ENCODE measurements at regions not wholly inside any gene's neighbourhood (a gene's known extent, or its start where the extent isn't known, plus 50 kb on each side); places are given as distances from the start of the nearest gene placed in this dataset.

GRCh38 chr12:9349888-9350885 lies 142.0 kb upstream of the PZP start:
- H3K56ac ChIP-seq (ENCODE audit: insufficient read length, low read depth, low read length) = no peak overlapping the region
- no peaks in the 10 kb centered on the region for H3K79me1 ChIP-seq (ENCODE audit: insufficient read depth, low read depth, low read length, poor library complexity, severe bottlenecking)
- H2AFZ ChIP-seq (ENCODE audit: low read length) = no peak overlapping the region
- H3K27ac ChIP-seq (ENCODE audit: insufficient read length, low read depth, low read length) = no peak overlapping the region
- no peak overlapping the region for H2AK5ac ChIP-seq (ENCODE audit: insufficient read length, low read length)
- H3K14ac ChIP-seq (ENCODE audit: insufficient read depth, low read length) = no peak overlapping the region
- no peak overlapping the region for H3K4ac ChIP-seq (ENCODE audit: low read depth, low read length)
- no peak overlapping the region for H2BK15ac ChIP-seq (ENCODE audit: low read depth, low read length)
- WGBS (ENCODE audit: extremely low coverage, insufficient read length, low lambda C conversion rate) = no CpG with 5 or more reads among the region's 16 CpGs
- H2BK120ac ChIP-seq (ENCODE audit: low read depth, low read length, poor library complexity, severe bottlenecking) = no peak overlapping the region
- H3K79me2 ChIP-seq (ENCODE audit: insufficient read depth, low read length) = no peaks in the 10 kb centered on the region
- peaks cover 40 to 53% (median 52%) of the 10 kb centered on the region in 3 experiments for H3K36me3 Mint-ChIP-seq (ENCODE audit: insufficient read depth in 1 of 3, low read depth in 3 of 3)
- H2BK5ac ChIP-seq (ENCODE audit: insufficient read length, low read length) = no peak overlapping the region
- no peaks in the 10 kb centered on the region for H3K27me3 ChIP-seq (ENCODE audit: insufficient read depth, low read length)
- H2BK12ac ChIP-seq (ENCODE audit: insufficient read length, low read depth, low read length) = no peak overlapping the region
- no peaks in the 10 kb centered on the region for H3K4me1 ChIP-seq (ENCODE audit: insufficient read depth, low read length)
- H4K5ac ChIP-seq (ENCODE audit: insufficient read length, low read depth, low read length) = no peak overlapping the region
- H3K23me2 ChIP-seq (ENCODE audit: insufficient read length, low read depth, low read length, poor library complexity, severe bottlenecking) = no peaks in the 10 kb centered on the region
- H3K27me3 Mint-ChIP-seq (ENCODE audit: low read depth) = peaks cover 10% of the 10 kb centered on the region
- no peak for DNase-seq
- no peak overlapping the region for H2BK20ac ChIP-seq (ENCODE audit: low read depth, low read length, poor library complexity, severe bottlenecking)
- H3K9me3 Mint-ChIP-seq = peaks cover 33 to 36% of the 10 kb centered on the region in 2 experiments
- H3K23ac ChIP-seq (ENCODE audit: insufficient read length, low read depth, low read length) = no peak overlapping the region
- no peak overlapping the region for H3T11ph ChIP-seq (ENCODE audit: low read length)
- no peak overlapping the region for H3K27ac Mint-ChIP-seq
- no peak overlapping the region for H4K8ac ChIP-seq (replicated peaks; ENCODE audit: insufficient read length, low read depth, low read length)
- peaks cover 4% of the 10 kb centered on the region for H3K9me3 ChIP-seq (ENCODE audit: control insufficient read depth, low read depth, low read length)
- H4K91ac ChIP-seq (ENCODE audit: insufficient read length, low read depth, low read length) = no peak overlapping the region
- TF ChIP-seq, protein P1, sequence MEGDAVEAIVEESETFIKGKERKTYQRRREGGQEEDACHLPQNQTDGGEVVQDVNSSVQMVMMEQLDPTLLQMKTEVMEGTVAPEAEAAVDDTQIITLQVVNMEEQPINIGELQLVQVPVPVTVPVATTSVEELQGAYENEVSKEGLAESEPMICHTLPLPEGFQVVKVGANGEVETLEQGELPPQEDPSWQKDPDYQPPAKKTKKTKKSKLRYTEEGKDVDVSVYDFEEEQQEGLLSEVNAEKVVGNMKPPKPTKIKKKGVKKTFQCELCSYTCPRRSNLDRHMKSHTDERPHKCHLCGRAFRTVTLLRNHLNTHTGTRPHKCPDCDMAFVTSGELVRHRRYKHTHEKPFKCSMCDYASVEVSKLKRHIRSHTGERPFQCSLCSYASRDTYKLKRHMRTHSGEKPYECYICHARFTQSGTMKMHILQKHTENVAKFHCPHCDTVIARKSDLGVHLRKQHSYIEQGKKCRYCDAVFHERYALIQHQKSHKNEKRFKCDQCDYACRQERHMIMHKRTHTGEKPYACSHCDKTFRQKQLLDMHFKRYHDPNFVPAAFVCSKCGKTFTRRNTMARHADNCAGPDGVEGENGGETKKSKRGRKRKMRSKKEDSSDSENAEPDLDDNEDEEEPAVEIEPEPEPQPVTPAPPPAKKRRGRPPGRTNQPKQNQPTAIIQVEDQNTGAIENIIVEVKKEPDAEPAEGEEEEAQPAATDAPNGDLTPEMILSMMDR (conservative IDR thresholded peaks at IDR 0.05) = no peak
- H3K9ac ChIP-seq (ENCODE audit: extremely low read depth, insufficient read length, low read length) = no peak overlapping the region
- no peak overlapping the region for H3K18ac ChIP-seq (ENCODE audit: insufficient read length, low read depth, low read length)
- no peaks in the 10 kb centered on the region for H4K20me1 ChIP-seq (ENCODE audit: control insufficient read depth, insufficient read depth, insufficient read length)
- no peak overlapping the region for H3K4me2 ChIP-seq (ENCODE audit: insufficient read depth, insufficient read length, low read length)
- H3K4me3 Mint-ChIP-seq = no peak overlapping the region
- H3K4me1 Mint-ChIP-seq = peaks cover 0 to 6% of the 10 kb centered on the region in 2 experiments; a peak in 2 of 4 replicates

Data from H9 (cell line).